Stimulated activated CD4-positive, alpha-beta T cell treated with anti-CD3 and anti-CD28 coated beads, Interleukin-1b, Interleukin-23, amount 100 ng/mL, for 24 hours (primary cell): ENCODE measurements at regions not wholly inside any gene's neighbourhood (a gene's known extent, or its start where the extent isn't known, plus 50 kb on each side); places are given as distances from the start of the nearest gene placed in this dataset.

Source experiments
- DNase-seq, 4 experiments: peaks; one replicate each; pipeline ENCODE4 v3.0.0-alpha.2; 2020; ENCODE audit warnings: low read depth in 4 of 4, low spot score in 1 of 4

- no peak for DNase-seq
Measured at GRCh38 chr10:29694121-29694520, 59.4 kb upstream of the SVIL start.

DNA sequence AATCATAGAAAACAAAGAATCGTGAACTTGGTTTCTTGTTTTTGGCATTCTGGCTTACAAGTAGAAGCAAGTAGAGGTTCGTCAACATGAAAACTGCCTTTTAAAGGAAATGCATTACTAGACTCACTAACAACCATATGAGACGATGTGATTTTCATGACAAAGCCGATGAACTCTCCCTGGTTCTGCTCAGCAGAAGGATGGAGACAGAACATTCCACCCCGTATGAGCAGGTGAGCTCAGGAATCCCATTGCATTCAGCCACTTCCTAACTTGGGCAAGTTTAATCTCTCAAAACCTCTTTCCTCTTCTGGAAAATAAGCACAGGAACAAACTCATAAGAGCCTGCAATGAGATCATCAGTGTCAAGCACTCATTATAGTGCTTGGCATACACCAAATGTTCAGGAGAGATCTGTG lies 57.4 kb upstream of the SVIL start:
- DNase-seq: no peak

- DNase-seq: no peak
Measured at GRCh38 chr10:29691564-29692072, 56.8 kb upstream of the SVIL start.

DNA sequence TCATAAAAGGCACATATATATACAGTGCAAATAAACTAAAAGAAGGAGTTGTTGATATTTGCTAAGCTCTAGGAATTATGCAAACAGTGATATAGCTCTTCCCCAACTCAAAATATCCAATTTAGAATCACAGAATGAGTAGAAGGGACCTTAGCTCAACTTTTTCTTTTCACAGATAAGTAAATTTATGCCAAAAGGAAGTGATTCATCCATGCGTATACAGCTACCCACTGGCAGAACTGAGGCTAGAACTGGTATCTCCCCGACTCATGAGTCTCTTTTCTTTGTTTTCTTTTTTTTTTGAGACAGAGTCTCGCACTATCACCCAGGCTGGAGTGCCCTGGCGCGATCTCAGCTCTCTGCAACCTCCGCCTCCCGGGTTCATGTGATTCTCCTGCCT lies 54.2 kb upstream of the SVIL start:
- DNase-seq: no peak

DNA sequence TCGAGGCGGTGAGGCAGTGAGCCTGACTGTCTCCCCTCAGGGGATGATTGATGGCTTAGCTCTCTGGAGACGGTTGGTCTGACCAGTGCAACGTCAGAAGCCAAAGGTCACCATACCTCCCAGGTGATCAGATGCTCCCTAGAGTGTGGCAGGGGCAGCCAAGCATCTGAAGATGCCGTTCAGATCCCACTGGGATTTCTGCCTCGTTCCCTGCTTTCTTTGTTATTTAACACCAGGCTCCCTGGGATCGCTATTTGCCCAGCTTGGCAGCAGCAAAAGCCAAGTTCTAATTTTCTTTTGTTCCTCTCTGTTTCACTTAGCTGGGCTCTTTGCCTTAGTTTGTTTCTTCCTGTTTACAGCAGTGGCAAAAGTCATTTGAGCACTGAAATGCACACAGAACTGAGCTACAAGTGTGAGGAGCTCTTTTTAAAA lies 53.5 kb upstream of the SVIL start:
- no peak for DNase-seq

DNA sequence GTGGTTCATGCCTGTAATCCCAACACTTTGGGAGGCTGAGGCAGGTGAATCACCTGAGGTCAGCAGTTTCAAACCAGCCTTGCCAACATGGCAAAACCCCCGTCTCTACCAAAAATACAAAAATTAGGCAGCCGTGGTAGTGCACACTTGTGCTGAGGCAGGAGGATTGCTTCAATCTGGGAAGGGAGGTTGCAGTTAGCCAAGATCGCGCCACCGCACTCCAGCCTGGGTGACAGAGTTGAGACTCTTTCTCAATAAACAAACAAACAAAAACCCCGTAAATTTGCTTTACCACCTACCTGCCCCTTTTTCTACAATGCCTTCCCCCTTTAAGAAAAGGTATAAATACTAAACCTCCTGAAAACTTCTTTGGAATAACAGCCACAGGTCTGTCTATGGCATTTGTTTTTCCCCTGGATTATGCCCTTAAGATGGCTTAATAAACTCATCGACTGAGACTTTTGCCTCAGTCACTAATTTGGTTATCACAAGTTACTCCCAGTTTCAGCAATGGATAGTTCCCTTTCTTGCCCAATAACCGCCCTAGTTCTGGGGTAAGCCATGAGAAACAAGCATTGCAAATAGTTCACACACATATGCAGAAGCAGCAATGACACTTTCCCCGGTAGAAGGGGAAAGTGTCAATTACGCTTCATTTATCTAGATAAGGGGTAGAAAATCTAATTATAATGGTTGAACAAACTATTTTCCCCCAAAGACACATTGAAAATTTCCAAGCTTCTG lies 52.8 kb upstream of the SVIL start:
- DNase-seq: no peak

GRCh38 chr10:29685506-29685905 lies 50.7 kb upstream of the SVIL start:
- no peak for DNase-seq
